GM18870 (cell line): ENCODE measurements at regions not wholly inside any gene's neighbourhood (a gene's known extent, or its start where the extent isn't known, plus 50 kb on each side); places are given as distances from the start of the nearest gene placed in this dataset.

Source experiments
- ATAC-seq: cut with Tn5 transposase; IDR thresholded peaks from one replicate; pipeline ENCODE4 v1.9.1; 2021; ENCODE audit warnings: moderate library complexity; ENCODE audit not compliant: unreplicated experiment

GRCh38 chr4:38536716-38537115 lies 127.3 kb upstream of the KLF3 start:
- no peak for ATAC-seq

- no peak for ATAC-seq
These were observed 126.3 kb upstream of the KLF3 start for GRCh38 chr4:38537666-38538065.

DNA sequence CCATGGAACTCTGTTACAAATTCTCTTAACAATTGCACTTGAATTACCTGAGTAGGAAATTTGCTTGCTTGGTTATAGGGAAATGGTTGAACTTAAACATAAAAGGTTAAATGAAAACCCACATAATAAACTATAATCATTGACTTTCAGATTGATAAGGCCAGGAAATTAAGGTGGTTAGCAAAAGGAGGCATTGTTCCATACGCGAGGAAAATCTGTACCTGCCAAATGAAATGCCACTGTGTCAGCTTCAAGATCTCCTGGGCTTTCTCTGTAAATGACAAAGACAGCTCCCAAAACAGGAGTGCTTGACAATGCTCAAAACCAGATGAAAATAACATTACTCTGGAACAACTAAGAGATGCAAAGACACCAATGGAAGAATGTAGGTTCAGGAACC lies 125.5 kb upstream of the KLF3 start:
- ATAC-seq, result no peak

- no peak for ATAC-seq
These were observed 124.5 kb upstream of the KLF3 start for GRCh38 chr4:38539501-38539900.

- ATAC-seq, result no peak
These were observed 116.9 kb upstream of the KLF3 start for GRCh38 chr4:38547052-38547451.

GRCh38 chr4:38548256-38548655 lies 115.7 kb upstream of the KLF3 start:
- no peak for ATAC-seq

- ATAC-seq, result no peak
These were observed 104.6 kb upstream of the KLF3 start for GRCh38 chr4:38559374-38559773.

GRCh38 chr4:38560340-38560739 lies 103.7 kb upstream of the KLF3 start:
- ATAC-seq, result peak; percentile 6

DNA sequence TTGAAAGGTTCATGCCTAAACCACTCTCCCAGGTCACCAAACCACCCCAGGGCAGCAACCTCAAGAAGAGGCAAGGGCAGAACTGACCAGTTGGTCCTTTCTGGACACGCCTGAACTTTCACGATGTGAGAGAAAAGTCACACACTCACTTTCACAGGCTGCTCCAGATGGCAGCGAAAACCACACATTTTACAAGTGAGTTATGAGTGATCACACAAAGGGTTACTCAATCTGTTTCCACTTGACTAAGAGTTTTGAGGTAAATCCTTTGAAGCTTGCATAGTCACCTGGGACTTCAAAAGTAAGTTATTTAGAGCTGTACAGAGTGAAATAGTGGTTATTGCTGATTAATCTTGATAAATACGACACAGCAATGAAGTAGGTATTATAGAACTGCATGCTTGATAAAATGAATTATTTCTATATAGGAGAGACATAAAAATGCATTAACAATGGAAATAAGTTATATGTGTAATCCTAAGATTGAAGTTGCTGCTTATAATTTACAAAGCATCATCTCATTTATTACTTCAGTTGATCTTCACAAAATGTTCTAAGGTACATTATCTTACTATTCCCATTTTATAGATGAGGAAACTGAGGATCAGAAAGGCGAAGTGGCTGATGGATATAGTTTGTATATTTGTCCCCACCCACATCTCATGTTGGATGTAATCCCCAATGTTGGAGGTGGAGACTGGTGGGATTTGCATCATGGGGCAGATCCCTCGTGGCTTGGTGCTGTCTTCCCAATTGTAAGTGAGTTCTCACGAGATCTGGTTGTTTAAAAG lies 103.0 kb upstream of the KLF3 start:
- ATAC-seq, result peak; percentile 93

- ATAC-seq, result no peak
These were observed 101.2 kb upstream of the KLF3 start for GRCh38 chr4:38562751-38563198.

- ATAC-seq, result no peak
These were observed 100.1 kb upstream of the KLF3 start for GRCh38 chr4:38563707-38564495.

- no peak for ATAC-seq
These were observed 98.5 kb upstream of the KLF3 start for GRCh38 chr4:38565271-38566199.

GRCh38 chr4:38566806-38567398 lies 97.1 kb upstream of the KLF3 start:
- no peak for ATAC-seq

DNA sequence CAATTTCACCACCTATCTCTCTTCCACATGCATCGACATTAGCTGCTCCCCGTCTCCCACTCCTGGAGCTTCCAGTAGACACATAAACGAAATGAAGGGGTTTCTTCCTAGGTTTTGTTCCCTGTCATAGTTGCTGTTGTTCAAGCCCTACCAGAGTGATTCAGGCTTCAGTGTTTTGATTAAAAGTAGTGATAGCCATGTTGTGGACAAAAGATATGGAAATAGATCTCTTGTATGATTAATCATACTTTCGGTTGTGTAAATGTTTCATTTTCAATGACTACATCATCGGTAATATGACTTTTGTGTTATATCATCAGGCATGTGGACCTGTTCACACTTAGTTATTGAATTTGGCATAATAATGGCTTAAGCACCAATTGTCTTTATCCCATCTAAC lies 96.5 kb upstream of the KLF3 start:
- no peak for ATAC-seq

DNA sequence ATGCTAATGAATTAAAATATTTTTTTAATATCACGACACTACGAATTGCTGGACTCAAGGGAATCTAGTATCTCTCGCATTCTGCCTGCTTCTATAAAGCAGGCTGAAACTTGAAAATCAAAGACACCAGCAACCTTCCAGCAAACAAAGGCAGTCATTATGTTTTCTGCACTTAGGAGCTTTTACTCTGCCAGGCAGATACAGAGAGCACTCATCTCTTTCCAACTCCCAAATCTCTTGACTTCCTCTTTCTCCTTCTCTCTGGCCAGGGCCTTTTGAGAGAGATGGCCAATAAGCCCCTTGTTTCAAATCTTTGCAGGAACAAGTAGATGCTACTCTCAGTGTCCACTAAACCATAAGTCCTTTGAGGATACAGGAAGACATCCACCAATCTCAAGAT lies 95.2 kb upstream of the KLF3 start:
- no peak for ATAC-seq

DNA sequence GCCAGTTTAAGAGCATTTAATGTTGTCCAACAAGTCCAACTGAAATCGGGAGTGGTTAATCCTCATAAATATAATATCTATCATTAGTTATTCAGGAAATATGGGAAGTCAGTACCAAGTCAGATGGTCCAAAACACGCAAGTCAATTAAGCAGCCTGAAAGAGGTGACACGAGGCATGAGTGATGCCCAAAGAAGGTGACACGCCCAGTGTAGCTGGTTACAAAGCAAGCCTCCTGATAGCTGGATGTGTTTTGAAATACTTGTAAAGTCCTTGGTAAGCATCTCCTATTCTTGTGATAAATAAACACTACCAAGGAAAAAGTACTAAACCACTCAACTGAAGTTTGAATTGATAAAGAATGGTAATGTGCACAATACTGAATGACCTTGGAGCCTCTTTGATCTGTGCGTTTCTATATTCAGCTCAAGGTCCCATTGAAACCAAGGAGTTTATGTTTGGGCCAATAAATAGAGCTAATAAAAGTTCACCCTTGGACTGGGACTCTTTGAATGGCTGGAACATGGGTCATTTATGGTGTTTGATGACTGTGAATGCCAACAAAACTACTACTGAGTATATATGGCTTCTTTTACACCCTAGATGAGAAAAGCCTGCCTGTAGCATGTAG lies 93.2 kb upstream of the KLF3 start:
- no peak for ATAC-seq

DNA sequence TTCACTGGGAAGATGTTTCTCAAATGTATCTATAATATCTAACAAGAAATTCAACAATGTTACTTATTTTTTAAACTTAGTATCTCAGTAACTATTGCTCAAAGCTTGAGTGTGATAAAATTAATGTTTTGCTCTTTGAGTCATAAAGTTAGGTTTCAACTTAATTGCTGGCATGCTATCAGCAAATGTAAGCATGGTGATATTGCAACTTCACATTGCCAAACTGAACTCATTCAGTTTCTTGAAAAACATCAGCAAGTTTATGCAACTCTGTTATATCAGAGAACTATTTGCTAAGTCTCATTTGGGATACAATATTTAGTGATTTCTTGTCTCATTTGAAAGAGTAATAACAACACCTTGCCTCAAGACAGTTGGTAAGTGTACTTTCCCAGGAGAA lies 91.2 kb upstream of the KLF3 start:
- ATAC-seq, result no peak

DNA sequence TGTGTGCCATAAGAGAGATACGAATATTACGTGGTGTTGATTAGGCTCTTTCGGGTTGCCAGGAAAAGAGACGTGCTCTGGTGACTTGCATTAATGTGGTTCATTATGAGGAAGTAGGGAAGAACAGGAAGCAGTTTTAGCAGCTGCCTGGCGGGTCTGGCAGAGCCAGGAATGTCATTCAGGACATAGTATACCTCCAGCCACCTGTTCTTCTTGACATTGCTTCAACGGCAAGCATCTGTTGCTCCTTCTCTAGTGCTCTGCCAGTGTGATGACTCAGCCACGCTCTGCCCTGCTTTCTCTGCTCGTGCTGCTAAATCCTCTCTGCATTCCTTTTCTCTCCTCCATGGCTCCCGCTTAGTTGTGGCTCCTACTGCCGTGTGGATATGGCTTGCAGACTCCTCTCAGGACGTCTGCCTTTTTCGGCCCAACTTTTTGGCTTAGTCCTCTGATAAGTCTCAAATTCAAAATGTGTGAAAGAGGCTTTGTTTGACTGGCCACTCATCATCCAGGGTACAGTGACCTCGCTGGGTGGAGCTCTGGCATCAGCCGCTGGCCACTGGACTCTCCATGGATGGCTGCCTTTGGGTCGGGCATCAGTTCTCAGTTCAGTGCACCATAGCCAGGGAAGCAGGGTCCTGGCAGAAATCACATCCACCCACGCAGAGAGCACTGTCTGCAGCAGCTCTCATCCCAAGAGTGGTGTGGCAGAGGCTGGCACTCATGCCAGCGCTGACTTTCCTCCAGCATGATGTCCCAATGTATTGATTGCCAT lies 89.3 kb upstream of the KLF3 start:
- no peak for ATAC-seq

GRCh38 chr4:38576767-38577166 lies 87.2 kb upstream of the KLF3 start:
- no peak for ATAC-seq

- ATAC-seq, result no peak
These were observed 86.5 kb upstream of the KLF3 start for GRCh38 chr4:38577462-38577861.
